ENCODE measurements at regions not wholly inside any gene's neighbourhood (a gene's known extent, or its start where the extent isn't known, plus 50 kb on each side); places are given as distances from the start of the nearest gene placed in this dataset.

DNA sequence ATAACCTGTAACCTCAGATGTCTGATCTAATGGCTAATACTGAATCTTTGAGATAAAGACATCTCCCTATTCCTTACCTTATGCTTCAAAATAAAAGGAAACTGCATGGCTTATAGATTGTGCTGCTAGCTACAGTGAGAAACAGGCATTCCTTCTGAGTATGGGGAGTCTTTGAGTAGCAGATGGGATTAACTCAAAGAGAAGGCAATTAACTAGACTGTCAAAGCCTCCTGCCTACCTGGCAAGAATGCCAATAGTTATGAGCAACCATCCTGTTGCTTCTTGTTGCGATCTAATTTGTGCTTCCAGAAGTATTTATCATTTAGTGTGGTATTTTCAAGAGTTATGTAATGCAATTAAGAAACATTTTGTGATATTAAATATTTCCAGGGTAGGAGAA lies 660.0 kb upstream of the TMEFF2 start:
- TF ChIP-seq CTCF (conservative IDR thresholded peaks at IDR 0.05; ENCODE audit: low read depth, low read length), result no peak
- no peak for TF ChIP-seq EZH2 (IDR thresholded peaks at IDR 0.05; ENCODE audit: borderline replicate concordance, low read depth, low read length, poor library complexity, severe bottlenecking)
